PC-3 (cell line): ENCODE measurements at regions not wholly inside any gene's neighbourhood (a gene's known extent, or its start where the extent isn't known, plus 50 kb on each side); places are given as distances from the start of the nearest gene placed in this dataset.

Experiments
- ATAC-seq: fragments of 200-7000 bp; cut with Tn5 transposase; 2 replicates; pipeline ENCODE4 v1.9.1; 2020; ENCODE audit warnings: mild to moderate bottlenecking, moderate library complexity
- BruUV-seq: library from RNA; stranded (reverse); fragments of 400-500 nt; replicated peaks from 2 replicates; lab custom pipeline; 2021; lab: Mats Ljungman, UMichigan
- CTCF ChIA-PET: fragments of 300-600 bp; sonication (Branson Sonifier 250); formaldehyde crosslinking; loops from one replicate; lab custom pipeline; 2022; ENCODE audit warnings: antibody characterized with exemption; lab: Charles Lee
- POLR2A ChIA-PET: fragments of 300-600 bp; sonication (Branson Sonifier 250); formaldehyde crosslinking; loops from one replicate; lab custom pipeline; 2022; ENCODE audit warnings: antibody characterized with exemption; ENCODE audit not compliant: unreplicated experiment; lab: Charles Lee
- DNase-seq: peaks from one replicate; pipeline ENCODE4 v3.0.0-alpha.2; 2015
- H2AFZ ChIP-seq: fragments of 300-600 bp; sonication (generic); 2 replicates; pipeline ENCODE4 v1.6.0; 2016; ENCODE audit warnings: antibody characterized with exemption, low read length
- H3F3A ChIP-seq: fragments of 300-600 bp; sonication (generic); one replicate; pipeline ENCODE4 v1.6.0; 2017; ENCODE audit warnings: antibody characterized with exemption, low read length, control low read depth, mild to moderate bottlenecking; ENCODE audit not compliant: unreplicated experiment
- H3K27ac ChIP-seq: fragments of 300-600 bp; sonication (generic); 2 replicates; pipeline ENCODE4 v1.5.1; 2016; ENCODE audit warnings: mild to moderate bottlenecking, low read length
- H3K27me3 ChIP-seq: fragments of 300-600 bp; sonication (generic); 2 replicates; pipeline ENCODE4 v1.6.1; 2016; ENCODE audit warnings: low read length, mixed read lengths
- H3K36me3 ChIP-seq: fragments of 300-600 bp; sonication (generic); 2 replicates; pipeline ENCODE4 v1.6.1; 2016; ENCODE audit warnings: low read depth, mixed run types, low read length, mixed read lengths
- H3K4me1 ChIP-seq: fragments of 300-600 bp; sonication (generic); 2 replicates; pipeline ENCODE4 v1.5.1; 2016; ENCODE audit warnings: low read length; ENCODE audit not compliant: insufficient read depth
- H3K4me2 ChIP-seq: fragments of 300-600 bp; sonication (generic); 2 replicates; pipeline ENCODE4 v1.6.0; 2016; ENCODE audit warnings: low read length
- H3K4me3 ChIP-seq: fragments of 300-600 bp; sonication (generic); 2 replicates; pipeline ENCODE4 v1.5.1; 2016; ENCODE audit warnings: mild to moderate bottlenecking, low read length, mixed read lengths
- H3K79me2 ChIP-seq: fragments of 300-600 bp; sonication (generic); 2 replicates; pipeline ENCODE4 v1.6.1; 2017; ENCODE audit warnings: low read length, mixed read lengths
- H3K9ac ChIP-seq: fragments of 300-600 bp; sonication (generic); 2 replicates; pipeline ENCODE4 v1.6.0; 2016; ENCODE audit warnings: mild to moderate bottlenecking, low read length
- H3K9me2 ChIP-seq: fragments of 300-600 bp; sonication (generic); replicated peaks from 2 replicates; pipeline ENCODE4 v1.6.1; 2016; ENCODE audit warnings: mixed run types, low read length, mixed read lengths
- H3K9me3 ChIP-seq: fragments of 300-600 bp; sonication (generic); 2 replicates; pipeline ENCODE4 v1.6.1; 2016; ENCODE audit warnings: low read length, mixed read lengths
- H4K20me1 ChIP-seq: fragments of 300-600 bp; sonication (generic); 2 replicates; pipeline ENCODE4 v1.6.1; 2016; ENCODE audit warnings: low read length, mixed read lengths
- CTCF ChIP-seq: fragments of 300-600 bp; sonication (generic); conservative IDR thresholded peaks from 2 replicates; pipeline ENCODE4 v1.5.1; 2017; ENCODE audit warnings: antibody characterized with exemption, low read depth, mild to moderate bottlenecking, low read length
- EZH2 ChIP-seq: fragments of 300-600 bp; sonication (generic); IDR thresholded peaks from one replicate; pipeline ENCODE4 v1.6.1; 2017; ENCODE audit warnings: antibody characterized with exemption, mild to moderate bottlenecking, low read length; ENCODE audit not compliant: unreplicated experiment
- EZH2phosphoT487 ChIP-seq: fragments of 300-600 bp; sonication (generic); IDR thresholded peaks from 2 replicates; pipeline ENCODE4 v1.6.1; 2018; ENCODE audit warnings: mild to moderate bottlenecking, antibody characterized with exemption, low read length, borderline replicate concordance
- intact Hi-C: fragments of 100-400 bp; cut with micrococcal nuclease; formaldehyde crosslinking; loops from 2 replicates; pipeline ENCODE4 v1.9.0; 2023

DNA sequence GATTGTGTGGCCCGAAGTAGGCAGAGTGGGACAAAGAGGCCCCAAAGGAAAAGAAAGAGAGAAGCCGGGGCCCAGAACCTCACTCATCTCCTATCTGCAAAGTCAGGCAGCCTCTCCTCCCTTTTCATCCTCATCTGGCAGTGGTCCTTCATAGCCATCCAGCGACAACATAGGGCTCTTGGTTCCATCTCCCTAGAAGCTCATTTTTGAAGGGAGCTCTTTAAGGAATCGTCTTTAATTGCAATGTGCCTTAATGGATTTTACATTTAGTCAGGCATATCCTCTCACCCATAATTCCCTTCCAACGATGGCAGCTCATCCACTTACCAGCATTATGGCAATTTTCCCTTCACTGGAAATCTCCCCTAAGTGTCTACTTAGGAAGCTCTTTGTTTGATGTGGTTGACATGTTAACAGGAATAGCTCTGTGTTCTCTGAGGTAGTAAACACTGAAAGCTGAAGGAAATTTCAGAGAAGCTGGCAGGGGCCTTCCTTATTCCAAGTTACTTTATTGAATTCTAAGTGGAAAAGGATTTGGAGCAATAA is 780.6 kb downstream of the TSN start:
- DNase-seq (no peak), ATAC-seq (no peak)
- H3K9me3 ChIP-seq: no peaks in the 10 kb centered on the region
- no peak overlapping the region for H3K4me3 ChIP-seq
- H3K4me2 ChIP-seq: no peak overlapping the region
- H3K9ac ChIP-seq: no peak overlapping the region
- H4K20me1 ChIP-seq: no peaks in the 10 kb centered on the region
- H3K27me3 ChIP-seq: no peaks in the 10 kb centered on the region
- H2AFZ ChIP-seq: no peak overlapping the region
- no TSS peak for BruUV-seq
- no peak overlapping the region for H3K27ac ChIP-seq
- no peaks in the 10 kb centered on the region for H3K79me2 ChIP-seq
- no peaks in the 10 kb centered on the region for H3K36me3 ChIP-seq
- ChIA-PET POLR2A (no interaction called here), CTCF (no interaction called here)
- no peaks in the 10 kb centered on the region for H3K9me2 ChIP-seq
- intact Hi-C loops: no loop called here
- no peaks in the 10 kb centered on the region for H3K4me1 ChIP-seq
- no peaks in the 10 kb centered on the region for H3F3A ChIP-seq
- TF ChIP-seq EZH2 (no peak), CTCF (no peak), EZH2phosphoT487 (no peak)

- H3K4me3 ChIP-seq: no peak overlapping the region
- POLR2A ChIA-PET: no interaction called here
- H3K79me2 ChIP-seq: no peaks in the 10 kb centered on the region
- H3K9ac ChIP-seq: no peak overlapping the region
- no peaks in the 10 kb centered on the region for H3K9me3 ChIP-seq
- CTCF ChIA-PET: no interaction called here
- H4K20me1 ChIP-seq: no peaks in the 10 kb centered on the region
- H3K9me2 ChIP-seq: no peaks in the 10 kb centered on the region
- no peaks in the 10 kb centered on the region for H3K4me1 ChIP-seq
- H3K27me3 ChIP-seq: no peaks in the 10 kb centered on the region
- no TSS peak for BruUV-seq
- H3F3A ChIP-seq: no peaks in the 10 kb centered on the region
- no peak overlapping the region for H3K27ac ChIP-seq
- DNase-seq (no peak), ATAC-seq (no peak)
- H2AFZ ChIP-seq: no peak overlapping the region
- H3K4me2 ChIP-seq: no peak overlapping the region
- intact Hi-C loops: no loop called here
- no peak for TF ChIP-seq CTCF
- TF ChIP-seq EZH2: no peak
- TF ChIP-seq EZH2phosphoT487: no peak
- H3K36me3 ChIP-seq: no peaks in the 10 kb centered on the region
These were observed 783.9 kb downstream of the TSN start for GRCh38 chr2:122539311-122539710.

DNA sequence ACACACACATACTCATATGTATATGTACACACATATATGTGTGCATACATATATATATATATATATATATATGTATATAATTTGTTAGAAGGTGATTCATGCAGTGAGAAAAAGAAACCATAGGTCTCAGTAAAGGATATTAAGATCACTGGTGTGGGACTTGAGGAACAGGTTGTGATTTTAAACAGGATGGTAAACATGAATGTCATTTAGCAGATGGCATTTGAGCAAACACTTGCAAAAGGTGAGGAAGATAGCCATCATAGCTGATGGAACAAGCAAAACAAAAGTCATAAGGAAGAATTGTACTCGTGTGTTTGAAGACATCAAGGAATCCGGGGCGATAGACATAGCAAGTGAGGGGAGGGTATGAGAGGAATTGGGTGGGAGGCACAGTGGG is 784.5 kb downstream of the TSN start:
- Histone ChIP-seq H3K79me2 (no peaks in the 10 kb centered on the region), H3K27me3 (no peaks in the 10 kb centered on the region), H2AFZ (no peak overlapping the region), H3K9me3 (no peaks in the 10 kb centered on the region), H3K27ac (no peak overlapping the region), H4K20me1 (no peaks in the 10 kb centered on the region), H3K4me1 (no peaks in the 10 kb centered on the region), H3K36me3 (no peaks in the 10 kb centered on the region), H3F3A (no peaks in the 10 kb centered on the region), H3K4me2 (no peak overlapping the region), H3K9ac (no peak overlapping the region), H3K4me3 (no peak overlapping the region), H3K9me2 (no peaks in the 10 kb centered on the region)
- intact Hi-C loops: no loop called here
- ATAC-seq (no peak), DNase-seq (peak; percentile 21)
- POLR2A ChIA-PET: no interaction called here
- no peak for TF ChIP-seq EZH2phosphoT487
- BruUV-seq: no TSS peak
- CTCF ChIA-PET: no interaction called here
